ENCODE measurements at regions not wholly inside any gene's neighbourhood (a gene's known extent, or its start where the extent isn't known, plus 50 kb on each side); places are given as distances from the start of the nearest gene placed in this dataset.

DNA sequence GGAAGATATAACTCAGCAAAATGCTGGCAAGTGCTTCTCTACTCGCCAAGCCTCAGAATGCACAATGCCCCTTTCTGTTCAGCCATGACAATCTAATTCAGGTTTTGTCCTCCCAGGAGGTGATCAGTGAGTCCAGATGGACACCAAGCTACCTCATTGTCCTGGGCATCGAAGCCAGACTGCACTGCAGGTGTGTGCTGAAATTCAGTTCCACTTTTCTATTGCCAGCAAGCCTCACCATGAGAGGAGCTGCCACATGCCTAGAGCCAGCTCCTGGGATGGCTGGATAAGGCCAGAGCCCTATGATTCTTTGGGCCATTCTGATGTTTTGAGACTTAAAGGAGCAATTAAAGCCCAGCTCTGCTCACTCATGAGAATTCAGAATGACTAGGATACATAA, 186.7 kb downstream of the GRIN2B start:
- no peak for DNase-seq (ENCODE audit: low read depth)
- H3K4me3 ChIP-seq (ENCODE audit: low read depth, low read length): no peak overlapping the region
- TF ChIP-seq, protein P1, sequence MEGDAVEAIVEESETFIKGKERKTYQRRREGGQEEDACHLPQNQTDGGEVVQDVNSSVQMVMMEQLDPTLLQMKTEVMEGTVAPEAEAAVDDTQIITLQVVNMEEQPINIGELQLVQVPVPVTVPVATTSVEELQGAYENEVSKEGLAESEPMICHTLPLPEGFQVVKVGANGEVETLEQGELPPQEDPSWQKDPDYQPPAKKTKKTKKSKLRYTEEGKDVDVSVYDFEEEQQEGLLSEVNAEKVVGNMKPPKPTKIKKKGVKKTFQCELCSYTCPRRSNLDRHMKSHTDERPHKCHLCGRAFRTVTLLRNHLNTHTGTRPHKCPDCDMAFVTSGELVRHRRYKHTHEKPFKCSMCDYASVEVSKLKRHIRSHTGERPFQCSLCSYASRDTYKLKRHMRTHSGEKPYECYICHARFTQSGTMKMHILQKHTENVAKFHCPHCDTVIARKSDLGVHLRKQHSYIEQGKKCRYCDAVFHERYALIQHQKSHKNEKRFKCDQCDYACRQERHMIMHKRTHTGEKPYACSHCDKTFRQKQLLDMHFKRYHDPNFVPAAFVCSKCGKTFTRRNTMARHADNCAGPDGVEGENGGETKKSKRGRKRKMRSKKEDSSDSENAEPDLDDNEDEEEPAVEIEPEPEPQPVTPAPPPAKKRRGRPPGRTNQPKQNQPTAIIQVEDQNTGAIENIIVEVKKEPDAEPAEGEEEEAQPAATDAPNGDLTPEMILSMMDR (conservative IDR thresholded peaks at IDR 0.05; ENCODE audit: low read depth, low read length): no peak

DNA sequence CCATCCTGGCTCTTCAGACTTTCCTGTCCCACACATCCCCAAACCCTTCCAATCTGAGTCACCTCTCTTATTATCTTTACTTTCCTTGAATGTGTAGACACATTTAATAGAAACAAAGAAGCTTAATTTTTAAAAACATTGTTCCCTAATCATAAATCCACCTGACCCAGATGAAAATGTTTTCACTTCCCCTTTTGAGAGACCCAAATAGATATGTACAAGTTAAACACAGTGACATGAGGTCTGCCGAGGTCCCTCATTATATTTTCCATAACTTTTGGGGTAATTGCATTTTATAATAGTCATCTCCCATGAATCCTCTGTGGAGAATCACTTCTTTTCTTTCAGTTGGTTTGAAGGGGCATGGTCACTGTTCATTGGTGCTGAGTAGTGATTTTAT, 191.1 kb downstream of the GRIN2B start:
- TF ChIP-seq, protein P1 (conservative IDR thresholded peaks at IDR 0.05; ENCODE audit: low read depth, low read length): no peak

DNA sequence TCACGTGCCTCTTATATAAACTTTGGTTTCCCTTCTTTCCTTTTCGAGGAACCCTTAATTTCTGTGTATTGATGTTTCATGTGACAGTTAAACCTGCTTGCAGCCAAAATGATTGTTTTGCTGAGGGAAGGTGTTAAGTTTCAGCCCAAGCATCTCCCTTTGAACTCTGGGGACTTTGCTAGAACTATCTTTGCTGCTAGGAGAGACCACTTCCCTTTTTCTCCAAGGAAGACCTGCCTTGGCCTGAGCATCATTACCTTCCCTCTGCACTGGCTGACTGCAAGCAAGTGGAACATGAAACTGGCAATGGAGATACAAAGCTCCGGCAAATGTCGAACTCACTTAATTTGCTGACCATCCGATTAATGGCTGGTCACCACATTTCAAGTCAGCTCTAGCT, 192.8 kb downstream of the GRIN2B start:
- no peak overlapping the region for H3K4me3 ChIP-seq (ENCODE audit: low read depth, low read length)
- DNase-seq (ENCODE audit: low read depth): no peak
- TF ChIP-seq, protein P1 (conservative IDR thresholded peaks at IDR 0.05; ENCODE audit: low read depth, low read length): no peak

More for the DNA sequence above, 191.1 kb downstream of the GRIN2B start:
- no peak overlapping the region for H3K4me3 ChIP-seq (ENCODE audit: low read depth, low read length)
- DNase-seq (ENCODE audit: low read depth): no peak

DNA sequence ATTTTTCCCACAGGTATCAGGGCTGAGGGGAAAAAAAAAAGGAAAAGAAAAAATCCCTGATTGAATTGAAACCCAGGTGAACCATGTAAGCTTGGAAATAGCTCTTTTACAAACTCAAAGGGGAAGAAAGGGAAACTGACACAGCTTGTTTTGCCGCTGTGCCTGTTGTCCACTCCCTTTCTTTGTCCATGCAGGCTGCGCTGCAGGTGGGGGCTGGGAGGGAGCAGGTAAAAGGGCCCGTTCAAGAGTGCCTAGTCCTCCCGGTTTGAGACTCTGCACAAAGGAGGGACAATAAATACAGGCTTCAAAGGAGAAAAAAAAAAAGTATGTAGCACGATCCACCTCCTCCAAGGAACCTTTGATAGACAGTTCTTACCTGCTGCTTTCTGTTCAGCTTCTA, 194.8 kb downstream of the GRIN2B start:
- H3K4me3 ChIP-seq (ENCODE audit: low read depth, low read length): no peak overlapping the region
- DNase-seq (ENCODE audit: low read depth): no peak
- TF ChIP-seq, protein P1 (conservative IDR thresholded peaks at IDR 0.05; ENCODE audit: low read depth, low read length): no peak

DNA sequence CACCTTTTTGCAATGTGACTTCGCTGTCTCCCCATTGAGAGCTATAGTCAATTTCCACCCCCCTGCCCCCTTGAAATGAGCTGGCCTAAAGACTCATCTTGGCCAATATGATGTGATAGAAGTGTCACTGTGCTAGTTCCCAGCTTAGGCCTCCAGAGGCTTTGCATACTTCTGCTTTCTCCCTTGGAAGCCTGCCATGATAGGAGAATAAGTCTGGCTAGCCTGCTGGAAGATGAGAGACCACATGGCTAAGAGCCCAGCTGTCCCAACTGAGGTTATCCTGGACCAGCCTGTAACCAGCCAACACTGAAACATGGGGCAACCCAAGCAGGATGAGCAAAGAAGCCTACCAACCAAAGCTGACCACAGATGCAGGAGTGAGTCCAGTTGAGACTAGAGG, 196.9 kb downstream of the GRIN2B start:
- TF ChIP-seq, protein P1 (conservative IDR thresholded peaks at IDR 0.05; ENCODE audit: low read depth, low read length): no peak
- no peak for DNase-seq (ENCODE audit: low read depth)
- no peak overlapping the region for H3K4me3 ChIP-seq (ENCODE audit: low read depth, low read length)

DNA sequence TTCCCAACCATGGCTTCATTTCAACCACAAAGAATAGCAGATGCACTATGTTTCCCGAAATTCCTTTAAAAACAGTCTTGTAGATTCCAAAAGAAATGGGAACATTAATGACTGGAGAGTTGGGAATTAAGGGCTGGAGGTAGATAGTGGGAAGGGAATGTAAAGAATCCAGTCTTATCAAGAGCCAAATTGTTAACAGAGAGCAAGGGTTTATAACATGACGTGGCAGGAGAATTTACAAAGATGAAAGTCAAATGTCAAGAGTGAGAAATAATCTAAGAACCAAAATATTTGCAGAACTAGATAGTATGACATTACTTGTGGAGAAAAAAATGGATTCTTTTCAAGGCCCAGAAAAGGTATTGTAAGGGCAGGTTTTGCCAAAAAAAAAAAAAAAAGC, 200.9 kb downstream of the GRIN2B start:
- DNase-seq (ENCODE audit: low read depth): no peak
- TF ChIP-seq, protein P1 (conservative IDR thresholded peaks at IDR 0.05; ENCODE audit: low read depth, low read length): no peak
- H3K4me3 ChIP-seq (ENCODE audit: low read depth, low read length): no peak overlapping the region

DNA sequence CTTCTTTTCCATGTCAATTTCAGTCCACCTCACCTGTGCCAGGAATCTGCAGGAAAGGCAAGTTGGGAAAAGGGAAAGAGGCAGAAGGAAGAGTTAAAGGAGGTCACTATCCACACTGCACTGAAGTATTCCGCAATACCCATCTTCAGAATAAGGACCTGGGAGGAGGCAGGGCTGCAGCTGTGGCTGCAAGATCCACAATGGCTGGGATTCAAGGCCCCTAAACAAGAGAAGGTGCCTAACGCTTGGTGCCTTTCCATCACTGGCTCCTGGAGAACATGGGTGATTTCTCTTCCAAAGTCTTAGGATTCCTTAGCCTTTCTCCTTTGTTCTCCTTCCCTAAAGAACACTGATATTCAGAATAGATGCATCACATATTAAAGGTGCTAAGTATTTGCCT, 204.0 kb downstream of the GRIN2B start:
- TF ChIP-seq, protein P1 (conservative IDR thresholded peaks at IDR 0.05; ENCODE audit: low read depth, low read length): no peak
- DNase-seq (ENCODE audit: low read depth): no peak
- H3K4me3 ChIP-seq (ENCODE audit: low read depth, low read length): no peak overlapping the region

Data from epithelial cell of proximal tubule (primary cell).